22Rv1 (cell line): ENCODE measurements at regions not wholly inside any gene's neighbourhood (a gene's known extent, or its start where the extent isn't known, plus 50 kb on each side); places are given as distances from the start of the nearest gene placed in this dataset.

Experiments used
- ZFX ChIP-seq: fragments of 450-650 bp; IDR thresholded peaks from 2 replicates; pipeline ENCODE4 v1.6.1; 2017; ENCODE audit warnings: antibody characterized with exemption, borderline replicate concordance
- TF ChIP-seq, protein P1 (sequence below): fragments of 450-650 bp; IDR thresholded peaks from 2 replicates; pipeline ENCODE4 v1.5.1; 2017; ENCODE audit warnings: mild to moderate bottlenecking

DNA sequence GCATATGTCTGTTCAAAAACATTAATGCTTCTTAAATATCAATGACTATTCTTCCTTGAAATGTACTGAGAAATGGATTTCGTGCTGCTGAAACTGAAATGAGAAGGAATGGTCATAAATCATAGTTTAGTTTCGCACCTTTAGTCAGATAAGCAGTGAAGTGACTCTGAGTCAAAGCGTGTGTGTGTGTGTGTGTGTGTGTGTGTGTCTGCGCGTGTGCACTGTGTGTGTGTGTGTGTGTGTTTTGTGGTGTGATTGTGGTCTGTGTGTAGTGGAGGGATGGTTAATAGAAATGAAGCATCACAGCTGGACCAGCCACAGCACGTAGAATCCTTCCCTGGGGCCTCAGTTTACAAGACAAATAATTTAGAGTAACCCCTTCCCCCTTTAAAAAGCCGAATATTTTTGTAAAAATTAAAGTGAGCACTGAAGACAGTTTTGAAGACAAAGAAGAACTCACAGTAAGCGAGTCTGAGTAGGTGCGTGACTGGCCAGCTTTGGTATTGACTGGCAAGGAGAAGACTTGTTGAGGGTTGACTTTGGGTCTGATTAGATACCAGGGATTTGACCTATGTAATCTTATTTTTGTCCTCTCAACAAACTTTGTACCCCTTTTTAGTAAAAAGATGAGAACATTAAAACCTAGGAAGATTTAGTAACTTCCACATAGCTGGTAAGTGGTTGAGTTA lies 202.0 kb upstream of the IL12A start:
- TF ChIP-seq, protein P1, sequence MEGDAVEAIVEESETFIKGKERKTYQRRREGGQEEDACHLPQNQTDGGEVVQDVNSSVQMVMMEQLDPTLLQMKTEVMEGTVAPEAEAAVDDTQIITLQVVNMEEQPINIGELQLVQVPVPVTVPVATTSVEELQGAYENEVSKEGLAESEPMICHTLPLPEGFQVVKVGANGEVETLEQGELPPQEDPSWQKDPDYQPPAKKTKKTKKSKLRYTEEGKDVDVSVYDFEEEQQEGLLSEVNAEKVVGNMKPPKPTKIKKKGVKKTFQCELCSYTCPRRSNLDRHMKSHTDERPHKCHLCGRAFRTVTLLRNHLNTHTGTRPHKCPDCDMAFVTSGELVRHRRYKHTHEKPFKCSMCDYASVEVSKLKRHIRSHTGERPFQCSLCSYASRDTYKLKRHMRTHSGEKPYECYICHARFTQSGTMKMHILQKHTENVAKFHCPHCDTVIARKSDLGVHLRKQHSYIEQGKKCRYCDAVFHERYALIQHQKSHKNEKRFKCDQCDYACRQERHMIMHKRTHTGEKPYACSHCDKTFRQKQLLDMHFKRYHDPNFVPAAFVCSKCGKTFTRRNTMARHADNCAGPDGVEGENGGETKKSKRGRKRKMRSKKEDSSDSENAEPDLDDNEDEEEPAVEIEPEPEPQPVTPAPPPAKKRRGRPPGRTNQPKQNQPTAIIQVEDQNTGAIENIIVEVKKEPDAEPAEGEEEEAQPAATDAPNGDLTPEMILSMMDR = no peak
- TF ChIP-seq ZFX = no peak
